PC-9 (cell line): ENCODE measurements at regions not wholly inside any gene's neighbourhood (a gene's known extent, or its start where the extent isn't known, plus 50 kb on each side); places are given as distances from the start of the nearest gene placed in this dataset.
"Not testable (repeated sequence)": the region's sequence is repeated elsewhere in the genome, so short reads cannot be mapped to it uniquely, and the experiment has no call there.

ENCODE experiments used
- CTCF ChIP-seq: fragments of 200-600 bp; sonication (generic); conservative IDR thresholded peaks from 2 replicates; pipeline ENCODE4 v1.6.1; 2017; ENCODE audit warnings: mixed run types, antibody characterized with exemption, mild to moderate bottlenecking, moderate library complexity
- EZH2 ChIP-seq: fragments of 200-600 bp; sonication (generic); IDR thresholded peaks from 2 replicates; pipeline ENCODE4 v1.8.0; 2017; ENCODE audit warnings: antibody characterized with exemption, low read depth

DNA sequence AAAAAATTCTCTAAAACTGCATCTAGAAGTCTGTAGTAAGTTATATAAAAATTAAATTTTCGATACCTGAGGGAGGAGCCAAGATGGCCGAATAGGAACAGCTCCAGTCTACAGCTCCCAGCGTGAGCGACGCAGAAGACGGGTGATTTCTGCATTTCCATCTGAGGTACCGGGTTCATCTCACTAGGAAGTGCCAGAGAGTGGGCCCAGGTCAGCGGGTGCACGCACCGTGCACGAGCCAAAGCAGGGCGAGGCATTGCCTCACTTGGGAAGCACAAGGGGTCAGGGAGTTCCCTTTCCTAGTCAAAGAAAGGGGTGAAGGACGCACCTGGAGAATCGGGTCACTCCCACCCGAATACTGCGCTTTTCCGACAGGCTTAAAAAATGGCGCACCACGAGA is 62.9 kb upstream of the SEMA3D start:
- not testable (repeated sequence) for TF ChIP-seq CTCF, EZH2
